ENCODE measurements at regions not wholly inside any gene's neighbourhood (a gene's known extent, or its start where the extent isn't known, plus 50 kb on each side); places are given as distances from the start of the nearest gene placed in this dataset.

GRCh38 chr13:30108216-30108912 is 199.0 kb downstream of the KATNAL1 start:
- no peak for FAIRE-seq
- no peak for TF ChIP-seq POLR2A (IDR thresholded peaks at IDR 0.05; ENCODE audit: low read depth, low read length)
- no peak for DNase-seq (ENCODE audit: insufficient read length, low spot score)

GRCh38 chr13:30107521-30108136 is 199.7 kb downstream of the KATNAL1 start:
- DNase-seq (ENCODE audit: insufficient read length, low spot score) (peak; percentile 19), FAIRE-seq (no peak)
- TF ChIP-seq POLR2A (IDR thresholded peaks at IDR 0.05; ENCODE audit: low read depth, low read length) = no peak

- no peak for FAIRE-seq
- no peak for TF ChIP-seq POLR2A (IDR thresholded peaks at IDR 0.05; ENCODE audit: low read depth, low read length)
- no peak for DNase-seq (ENCODE audit: insufficient read length, low spot score)
Observed at GRCh38 chr13:30107121-30107520, 200.2 kb downstream of the KATNAL1 start.

- FAIRE-seq (no peak), DNase-seq (ENCODE audit: insufficient read length, low spot score) (no peak)
- TF ChIP-seq POLR2A (IDR thresholded peaks at IDR 0.05; ENCODE audit: low read depth, low read length) = no peak
Observed at GRCh38 chr13:30105381-30105780, 202.0 kb downstream of the KATNAL1 start.

- FAIRE-seq (no peak), DNase-seq (ENCODE audit: insufficient read length, low spot score) (no peak)
- TF ChIP-seq POLR2A (IDR thresholded peaks at IDR 0.05; ENCODE audit: low read depth, low read length) = no peak
Observed at GRCh38 chr13:30103161-30103840, 204.1 kb downstream of the KATNAL1 start.

GRCh38 chr13:30100226-30100625 is 207.1 kb downstream of the KATNAL1 start:
- DNase-seq (ENCODE audit: insufficient read length, low spot score) (no peak), FAIRE-seq (no peak)
- no peak for TF ChIP-seq POLR2A (IDR thresholded peaks at IDR 0.05; ENCODE audit: low read depth, low read length)

- no peak for TF ChIP-seq POLR2A (IDR thresholded peaks at IDR 0.05; ENCODE audit: low read depth, low read length)
- FAIRE-seq = no peak
- DNase-seq (ENCODE audit: insufficient read length, low spot score) = no peak
Observed at GRCh38 chr13:30097701-30098100, 209.7 kb downstream of the KATNAL1 start.

GRCh38 chr13:30097089-30097488 is 210.3 kb downstream of the KATNAL1 start:
- no peak for TF ChIP-seq POLR2A (IDR thresholded peaks at IDR 0.05; ENCODE audit: low read depth, low read length)
- FAIRE-seq (no peak), DNase-seq (ENCODE audit: insufficient read length, low spot score) (no peak)

- DNase-seq (ENCODE audit: insufficient read length, low spot score) = no peak
- TF ChIP-seq POLR2A (IDR thresholded peaks at IDR 0.05; ENCODE audit: low read depth, low read length) = no peak
- FAIRE-seq = no peak
Observed at GRCh38 chr13:30094015-30094414, 213.3 kb downstream of the KATNAL1 start.

GRCh38 chr13:30093236-30093635 is 214.1 kb downstream of the KATNAL1 start:
- TF ChIP-seq POLR2A (IDR thresholded peaks at IDR 0.05; ENCODE audit: low read depth, low read length) = no peak
- DNase-seq (ENCODE audit: insufficient read length, low spot score) = no peak
- FAIRE-seq = no peak

GRCh38 chr13:30091691-30092090 is 215.7 kb downstream of the KATNAL1 start:
- no peak for TF ChIP-seq POLR2A (IDR thresholded peaks at IDR 0.05; ENCODE audit: low read depth, low read length)
- FAIRE-seq (no peak), DNase-seq (ENCODE audit: insufficient read length, low spot score) (no peak)

- DNase-seq (ENCODE audit: insufficient read length, low spot score) (no peak), FAIRE-seq (no peak)
- no peak for TF ChIP-seq POLR2A (IDR thresholded peaks at IDR 0.05; ENCODE audit: low read depth, low read length)
Observed at GRCh38 chr13:30091035-30091434, 216.3 kb downstream of the KATNAL1 start.

- no peak for FAIRE-seq
- no peak for DNase-seq (ENCODE audit: insufficient read length, low spot score)
- no peak for TF ChIP-seq POLR2A (IDR thresholded peaks at IDR 0.05; ENCODE audit: low read depth, low read length)
Observed at GRCh38 chr13:30088312-30088855, 219.0 kb downstream of the KATNAL1 start.

GRCh38 chr13:30085087-30085486 is 222.3 kb downstream of the KATNAL1 start:
- no peak for FAIRE-seq
- TF ChIP-seq POLR2A (IDR thresholded peaks at IDR 0.05; ENCODE audit: low read depth, low read length) = no peak

More at GRCh38 chr13:30085087-30085486, 222.3 kb downstream of the KATNAL1 start:
- DNase-seq (ENCODE audit: insufficient read length, low spot score) = no peak

All from H54 (cell line).